GM23248 (cell line): ENCODE measurements at regions not wholly inside any gene's neighbourhood (a gene's known extent, or its start where the extent isn't known, plus 50 kb on each side); places are given as distances from the start of the nearest gene placed in this dataset.

Experiments
- DNase-seq: peaks from one replicate; pipeline ENCODE4 v3.0.0-alpha.2; 2015
- H2AFZ ChIP-seq: fragments of 200-600 bp; sonication (generic); 2 replicates; pipeline ENCODE4 v1.6.1; 2016; ENCODE audit warnings: antibody characterized with exemption
- H3F3A ChIP-seq: fragments of 200-600 bp; sonication (generic); 2 replicates; pipeline ENCODE4 v1.6.1; 2016; ENCODE audit warnings: mild to moderate bottlenecking, antibody characterized with exemption, mixed run types; ENCODE audit not compliant: insufficient read depth
- H3K27ac ChIP-seq: fragments of 200-600 bp; sonication (generic); 2 replicates; pipeline ENCODE4 v1.5.1; 2016; ENCODE audit warnings: mild to moderate bottlenecking
- H3K27me3 ChIP-seq: fragments of 200-600 bp; sonication (generic); replicated peaks from 2 replicates; pipeline ENCODE4 v1.6.1; 2016; ENCODE audit warnings: mild to moderate bottlenecking; ENCODE audit not compliant: insufficient read depth
- H3K36me3 ChIP-seq: fragments of 200-600 bp; sonication (generic); 2 replicates; pipeline ENCODE4 v1.6.1; 2016; ENCODE audit warnings: low read depth, mild to moderate bottlenecking
- H3K4me1 ChIP-seq: fragments of 200-600 bp; sonication (generic); 2 replicates; pipeline ENCODE4 v1.6.1; 2016; ENCODE audit warnings: mild to moderate bottlenecking; ENCODE audit not compliant: insufficient read depth
- H3K4me2 ChIP-seq: fragments of 200-600 bp; sonication (generic); one replicate; pipeline ENCODE4 v1.6.1; 2016; ENCODE audit warnings: mild to moderate bottlenecking; ENCODE audit not compliant: unreplicated experiment
- H3K4me3 ChIP-seq: fragments of 200-600 bp; sonication (generic); 2 replicates; pipeline ENCODE4 v1.5.1; 2016; ENCODE audit warnings: mild to moderate bottlenecking
- H3K79me2 ChIP-seq: fragments of 200-600 bp; sonication (generic); 2 replicates; pipeline ENCODE4 v1.6.1; 2016; ENCODE audit warnings: mild to moderate bottlenecking; ENCODE audit not compliant: insufficient read depth
- H3K9ac ChIP-seq: fragments of 200-600 bp; sonication (generic); 2 replicates; pipeline ENCODE4 v1.6.1; 2016; ENCODE audit warnings: mild to moderate bottlenecking
- H3K9me2 ChIP-seq: fragments of 200-600 bp; sonication (generic); 2 replicates; pipeline ENCODE4 v1.6.1; 2016; ENCODE audit warnings: mixed run types, mild to moderate bottlenecking, moderate library complexity; ENCODE audit not compliant: insufficient read depth
- H3K9me3 ChIP-seq: fragments of 200-600 bp; sonication (generic); one replicate; pipeline ENCODE4 v1.6.1; 2017; ENCODE audit warnings: low read depth
- H4K20me1 ChIP-seq: fragments of 200-600 bp; sonication (generic); 2 replicates; pipeline ENCODE4 v1.6.0; 2016; ENCODE audit not compliant: insufficient read depth
- EZH2 ChIP-seq: fragments of 200-600 bp; sonication (generic); IDR thresholded peaks from 2 replicates; pipeline ENCODE4 v1.6.1; 2018; ENCODE audit warnings: antibody characterized with exemption, mild to moderate bottlenecking; ENCODE audit not compliant: insufficient read depth, poor library complexity, severe bottlenecking
- EZH2phosphoT487 ChIP-seq: fragments of 200-600 bp; sonication (generic); IDR thresholded peaks from 2 replicates; pipeline ENCODE4 v1.6.1; 2018; ENCODE audit warnings: antibody characterized with exemption, moderate library complexity, mild to moderate bottlenecking, low read depth; ENCODE audit not compliant: insufficient read depth
- WGBS, 2 experiments: methylation state at CpG; one replicate each; pipeline ENCODE4 v1.1.6; 2015 to 2017; ENCODE audit warnings: low lambda C conversion rate in 2 of 2, low coverage in 1 of 2; ENCODE audit errors: missing lambda C conversion rate in 2 of 2; 5-methylcytosine and 5-hydroxymethylcytosine counted together
- in situ Hi-C: fragments of 300-500 bp; cut with MboI; formaldehyde crosslinking; loops from 2 replicates; pipeline ENCODE4 v1.15.0; 2020

DNA sequence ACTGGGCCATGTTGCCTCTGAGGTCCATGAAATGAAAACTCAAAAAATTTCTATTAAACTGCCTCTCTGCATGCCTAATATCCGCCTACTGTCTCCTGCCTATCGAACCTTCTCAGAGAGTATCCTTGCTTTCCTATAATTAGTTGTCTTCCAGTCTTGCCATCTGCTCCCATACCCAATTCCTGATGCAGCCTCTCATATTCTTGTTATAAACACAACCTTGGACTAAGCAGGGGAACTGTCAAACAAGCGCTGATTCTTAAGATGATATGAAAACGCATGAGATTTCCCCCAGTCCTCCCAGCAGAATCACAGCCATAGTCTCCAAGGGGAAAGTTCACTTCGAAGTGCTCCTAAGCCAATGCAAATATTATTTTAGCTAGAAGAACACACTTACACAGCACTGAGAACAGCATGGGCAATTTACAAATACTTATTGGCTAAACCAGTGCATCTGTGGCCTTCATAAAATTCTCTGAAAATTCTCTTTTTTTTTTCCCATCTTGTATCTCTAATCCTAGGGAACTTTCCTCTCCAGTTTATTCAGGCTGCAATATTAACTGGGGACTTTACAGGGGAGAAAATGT lies 471.6 kb downstream of the MBD2 start:
- Histone ChIP-seq H3K9ac (no peak overlapping the region), H3K9me2 (no peaks in the 10 kb centered on the region), H2AFZ (no peak overlapping the region), H3K4me1 (no peaks in the 10 kb centered on the region), H3K27me3 (no peaks in the 10 kb centered on the region), H3K27ac (no peak overlapping the region), H3K79me2 (no peaks in the 10 kb centered on the region), H3K9me3 (no peaks in the 10 kb centered on the region), H4K20me1 (no peaks in the 10 kb centered on the region), H3K4me3 (no peak overlapping the region), H3K36me3 (no peaks in the 10 kb centered on the region), H3F3A (no peaks in the 10 kb centered on the region), H3K4me2 (no peak overlapping the region)
- no peak for DNase-seq
- in situ Hi-C loops = no loop called here
- 73 to 76% methylated on average over 5 of the region's 5 CpGs for WGBS, 2 experiments
- TF ChIP-seq EZH2phosphoT487 (no peak), EZH2 (no peak)

DNA sequence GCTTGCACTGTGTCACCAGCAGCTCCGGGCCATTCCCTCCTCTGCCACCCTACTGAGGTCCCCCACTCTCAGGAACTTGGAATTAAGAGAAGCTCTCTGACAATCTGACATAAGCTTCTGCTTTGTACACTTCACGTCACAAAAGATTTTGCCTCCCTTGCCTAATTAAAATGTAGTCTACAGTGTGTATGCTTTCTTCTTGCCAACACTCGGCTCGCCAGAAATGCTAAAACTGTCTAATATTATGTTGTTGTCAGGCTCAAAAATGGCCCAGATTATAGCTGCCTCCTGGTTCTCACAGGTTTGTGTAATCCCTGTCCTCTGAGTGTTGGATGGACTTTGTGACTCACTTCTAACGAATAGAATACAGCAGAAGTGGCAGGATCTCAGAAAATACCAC lies 474.7 kb downstream of the MBD2 start:
- TF ChIP-seq EZH2phosphoT487 (no peak), EZH2 (no peak)
- H3K4me1 ChIP-seq = no peaks in the 10 kb centered on the region
- H3K9me3 ChIP-seq = no peaks in the 10 kb centered on the region

DNA sequence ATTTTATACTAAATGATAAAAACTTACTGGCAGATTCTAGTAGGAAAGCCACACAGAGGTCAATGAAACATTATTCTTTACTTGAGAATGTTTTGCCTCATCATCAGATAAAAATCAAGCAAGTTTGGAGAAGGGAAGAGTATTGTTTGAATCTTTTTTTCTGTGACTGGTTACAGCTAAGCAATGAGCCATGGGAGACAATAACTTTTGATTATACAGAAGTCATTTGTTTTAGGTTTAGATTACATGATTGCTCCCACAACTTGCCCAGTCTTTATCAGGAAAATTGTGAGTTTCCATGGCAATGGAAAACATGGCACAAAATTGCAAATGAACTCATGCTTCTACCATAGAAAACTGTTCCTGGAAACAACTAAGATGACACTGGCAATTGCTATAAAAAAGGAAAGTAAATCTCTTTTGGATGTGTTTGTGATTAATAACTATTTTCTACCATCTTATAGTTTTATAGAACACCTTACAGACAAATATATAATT lies 476.8 kb downstream of the MBD2 start:
- no peaks in the 10 kb centered on the region for H3K36me3 ChIP-seq
- no peak for TF ChIP-seq EZH2
- TF ChIP-seq EZH2phosphoT487 = no peak
- no peak overlapping the region for H3K27ac ChIP-seq
- H3K9me3 ChIP-seq = no peaks in the 10 kb centered on the region
- no peak overlapping the region for H3K4me2 ChIP-seq
- in situ Hi-C loops = no loop called here
- DNase-seq = peak; percentile 1
- H3K4me3 ChIP-seq = no peak overlapping the region
- H3K9me2 ChIP-seq = no peaks in the 10 kb centered on the region
- H2AFZ ChIP-seq = no peak overlapping the region
- H3K79me2 ChIP-seq = no peaks in the 10 kb centered on the region
- no peaks in the 10 kb centered on the region for H3K27me3 ChIP-seq
- no peaks in the 10 kb centered on the region for H3K4me1 ChIP-seq
- no peaks in the 10 kb centered on the region for H3F3A ChIP-seq
- H4K20me1 ChIP-seq = no peaks in the 10 kb centered on the region
- no peak overlapping the region for H3K9ac ChIP-seq

More for the DNA sequence above, 474.7 kb downstream of the MBD2 start:
- no peak overlapping the region for H2AFZ ChIP-seq
- H3K36me3 ChIP-seq = no peaks in the 10 kb centered on the region
- no peak for DNase-seq
- H3K4me3 ChIP-seq = no peak overlapping the region
- no peaks in the 10 kb centered on the region for H3K9me2 ChIP-seq
- 71 to 82% methylated on average over 5 of the region's 5 CpGs for WGBS, 2 experiments
- H3F3A ChIP-seq = no peaks in the 10 kb centered on the region
- H3K27me3 ChIP-seq = no peaks in the 10 kb centered on the region
- no peaks in the 10 kb centered on the region for H4K20me1 ChIP-seq
- H3K79me2 ChIP-seq = no peaks in the 10 kb centered on the region
- no peak overlapping the region for H3K27ac ChIP-seq
- H3K4me2 ChIP-seq = no peak overlapping the region
- no peak overlapping the region for H3K9ac ChIP-seq
- in situ Hi-C loops = no loop called here

DNA sequence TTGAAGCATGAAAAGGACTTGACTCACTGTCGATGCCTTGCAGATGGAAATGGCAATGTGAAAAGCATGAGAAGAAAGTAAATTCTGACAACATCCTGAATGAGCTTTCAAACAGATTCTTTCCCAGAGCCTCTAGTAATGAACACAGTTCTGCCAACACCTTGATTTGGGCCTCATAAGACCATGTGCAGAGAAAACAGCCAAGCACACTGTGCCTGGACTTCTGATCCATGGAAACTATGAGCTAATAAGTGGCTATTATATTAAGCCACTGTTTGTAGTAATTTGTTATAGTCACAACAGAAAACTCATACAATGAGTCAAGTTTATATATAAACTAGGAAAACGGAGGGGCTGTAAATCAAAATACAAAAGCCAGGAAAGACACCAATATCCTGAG lies 477.3 kb downstream of the MBD2 start:
- in situ Hi-C loops = no loop called here

More for the DNA sequence above, 477.3 kb downstream of the MBD2 start:
- H3K9me2 ChIP-seq = peaks cover 4% of the 10 kb centered on the region; the same call in 1 of the 2 replicates
- H3K27ac ChIP-seq = no peak overlapping the region
- H4K20me1 ChIP-seq = no peaks in the 10 kb centered on the region
- TF ChIP-seq EZH2phosphoT487 (no peak), EZH2 (no peak)
- no peaks in the 10 kb centered on the region for H3K4me1 ChIP-seq
- 4 to 11% methylated on average over 2 of the region's 2 CpGs for WGBS, 2 experiments
- no peaks in the 10 kb centered on the region for H3K79me2 ChIP-seq
- H3K36me3 ChIP-seq = no peaks in the 10 kb centered on the region
- H3F3A ChIP-seq = no peaks in the 10 kb centered on the region
- no peak overlapping the region for H2AFZ ChIP-seq
- H3K4me2 ChIP-seq = no peak overlapping the region
- H3K9ac ChIP-seq = no peak overlapping the region
- peak; percentile 8 for DNase-seq
- H3K4me3 ChIP-seq = no peak overlapping the region
- H3K27me3 ChIP-seq = no peaks in the 10 kb centered on the region
- H3K9me3 ChIP-seq = no peaks in the 10 kb centered on the region
